ENCODE measurements at regions not wholly inside any gene's neighbourhood (a gene's known extent, or its start where the extent isn't known, plus 50 kb on each side); places are given as distances from the start of the nearest gene placed in this dataset.
A peak's percentile ranks its signal among the peaks of the same experiment; 100 is the strongest.

DNA sequence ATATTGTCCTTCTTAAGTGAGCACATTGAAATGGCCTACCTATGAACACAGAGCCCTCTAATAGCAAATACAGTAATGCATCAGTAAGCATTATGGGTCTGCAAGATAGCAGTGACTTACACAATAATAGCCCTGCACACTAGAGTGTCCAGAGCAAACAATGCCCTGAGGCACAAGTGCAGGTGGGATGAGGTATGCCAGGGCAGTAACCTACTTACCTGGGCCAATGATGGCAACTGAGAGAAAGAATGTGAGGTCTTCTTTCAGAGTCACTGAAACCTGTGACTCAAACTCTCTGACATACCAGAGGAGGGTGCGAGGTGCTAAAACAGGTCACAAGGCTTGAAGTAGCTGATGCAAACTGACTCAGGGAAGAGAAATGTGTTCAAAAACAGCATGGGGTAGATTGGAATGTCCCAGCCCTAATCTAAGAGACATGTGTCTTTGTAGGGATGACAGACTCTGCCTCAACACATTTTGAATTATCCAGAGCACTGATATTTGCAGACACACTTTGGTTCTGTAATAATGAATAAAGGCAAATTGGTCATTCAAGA, 168.5 kb upstream of the RUNX1 start:
- TF ChIP-seq, protein P1, sequence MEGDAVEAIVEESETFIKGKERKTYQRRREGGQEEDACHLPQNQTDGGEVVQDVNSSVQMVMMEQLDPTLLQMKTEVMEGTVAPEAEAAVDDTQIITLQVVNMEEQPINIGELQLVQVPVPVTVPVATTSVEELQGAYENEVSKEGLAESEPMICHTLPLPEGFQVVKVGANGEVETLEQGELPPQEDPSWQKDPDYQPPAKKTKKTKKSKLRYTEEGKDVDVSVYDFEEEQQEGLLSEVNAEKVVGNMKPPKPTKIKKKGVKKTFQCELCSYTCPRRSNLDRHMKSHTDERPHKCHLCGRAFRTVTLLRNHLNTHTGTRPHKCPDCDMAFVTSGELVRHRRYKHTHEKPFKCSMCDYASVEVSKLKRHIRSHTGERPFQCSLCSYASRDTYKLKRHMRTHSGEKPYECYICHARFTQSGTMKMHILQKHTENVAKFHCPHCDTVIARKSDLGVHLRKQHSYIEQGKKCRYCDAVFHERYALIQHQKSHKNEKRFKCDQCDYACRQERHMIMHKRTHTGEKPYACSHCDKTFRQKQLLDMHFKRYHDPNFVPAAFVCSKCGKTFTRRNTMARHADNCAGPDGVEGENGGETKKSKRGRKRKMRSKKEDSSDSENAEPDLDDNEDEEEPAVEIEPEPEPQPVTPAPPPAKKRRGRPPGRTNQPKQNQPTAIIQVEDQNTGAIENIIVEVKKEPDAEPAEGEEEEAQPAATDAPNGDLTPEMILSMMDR (IDR thresholded peaks at IDR 0.05; ENCODE audit: insufficient read depth, low read length, missing control alignments), result no peak
- CTCF ChIA-PET, result interaction anchor here (2.4 kb wide), 1 partner anchor 12 kb away, joined by 11 read pairs; no protein-coding TSS in a partner anchor
- POLR2A ChIA-PET, result interaction anchor here (1.0 kb wide), 1 partner anchor 328 kb away, joined by 3 read pairs; no protein-coding TSS in a partner anchor
- DNase-seq (ENCODE audit: low read depth, low spot score), result peak; percentile 64
- H3K4me3 ChIP-seq (ENCODE audit: low read depth, low read length), result no peak overlapping the region

DNA sequence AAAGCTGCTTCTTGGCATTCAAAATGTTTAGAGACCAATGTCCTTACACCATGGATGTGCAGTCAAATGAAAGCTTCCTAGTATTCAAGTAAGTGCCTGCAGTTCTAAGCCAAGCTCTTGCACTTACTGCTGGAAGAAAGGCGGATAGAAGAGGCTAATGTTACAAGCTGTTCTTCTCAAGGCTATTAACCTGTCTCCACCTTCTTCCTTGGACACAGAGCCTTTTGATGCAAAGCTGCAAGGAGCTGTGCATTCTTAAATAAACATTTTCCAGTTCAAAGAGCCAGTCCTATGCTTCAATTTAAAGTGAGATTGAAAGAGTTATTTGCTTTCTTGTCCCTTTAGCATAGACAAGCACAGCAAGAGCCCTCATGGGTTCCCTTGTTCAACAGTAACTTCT, 167.9 kb upstream of the RUNX1 start:
- TF ChIP-seq, protein P1 (IDR thresholded peaks at IDR 0.05; ENCODE audit: insufficient read depth, low read length, missing control alignments), result no peak
- CTCF ChIA-PET, result interaction anchor here (1.2 to 2.4 kb wide), 2 partner anchors 12 to 623 kb away, joined by 3 to 11 read pairs; no protein-coding TSS in a partner anchor
- no peak overlapping the region for H3K4me3 ChIP-seq (ENCODE audit: low read depth, low read length)
- no peak for DNase-seq (ENCODE audit: low read depth, low spot score)
- POLR2A ChIA-PET, result interaction anchor here (1.0 kb wide), 1 partner anchor 327 kb away, joined by 3 read pairs; no protein-coding TSS in a partner anchor

DNA sequence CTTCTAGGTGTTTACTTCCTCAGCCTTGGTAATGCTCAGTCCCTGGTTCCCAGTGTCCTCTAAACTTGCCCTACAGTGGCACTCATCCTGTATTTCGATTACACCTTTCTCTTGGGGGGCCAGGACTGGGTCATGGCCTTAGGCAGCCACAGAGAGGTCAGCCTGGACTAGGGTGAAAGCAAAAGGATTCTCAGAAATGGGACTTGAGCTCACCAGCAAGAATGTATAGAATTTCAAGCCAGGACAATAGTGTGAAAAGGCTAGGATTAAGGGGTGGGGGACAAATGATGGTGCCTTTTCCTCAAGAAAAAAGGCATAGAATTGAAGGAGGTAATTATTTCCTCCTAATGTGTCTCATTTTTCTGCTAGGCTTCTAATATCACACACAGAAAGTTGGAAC, 166.8 kb upstream of the RUNX1 start:
- H3K4me3 ChIP-seq (ENCODE audit: low read depth, low read length), result no peak overlapping the region
- DNase-seq (ENCODE audit: low read depth, low spot score), result no peak
- POLR2A ChIA-PET, result no interaction called here
- CTCF ChIA-PET, result interaction anchor here (0.6 to 2.4 kb wide), 3 partner anchors 11 to 624 kb away, joined by 3 to 11 read pairs (median 3); no protein-coding TSS in a partner anchor
- TF ChIP-seq, protein P1 (IDR thresholded peaks at IDR 0.05; ENCODE audit: insufficient read depth, low read length, missing control alignments), result no peak

DNA sequence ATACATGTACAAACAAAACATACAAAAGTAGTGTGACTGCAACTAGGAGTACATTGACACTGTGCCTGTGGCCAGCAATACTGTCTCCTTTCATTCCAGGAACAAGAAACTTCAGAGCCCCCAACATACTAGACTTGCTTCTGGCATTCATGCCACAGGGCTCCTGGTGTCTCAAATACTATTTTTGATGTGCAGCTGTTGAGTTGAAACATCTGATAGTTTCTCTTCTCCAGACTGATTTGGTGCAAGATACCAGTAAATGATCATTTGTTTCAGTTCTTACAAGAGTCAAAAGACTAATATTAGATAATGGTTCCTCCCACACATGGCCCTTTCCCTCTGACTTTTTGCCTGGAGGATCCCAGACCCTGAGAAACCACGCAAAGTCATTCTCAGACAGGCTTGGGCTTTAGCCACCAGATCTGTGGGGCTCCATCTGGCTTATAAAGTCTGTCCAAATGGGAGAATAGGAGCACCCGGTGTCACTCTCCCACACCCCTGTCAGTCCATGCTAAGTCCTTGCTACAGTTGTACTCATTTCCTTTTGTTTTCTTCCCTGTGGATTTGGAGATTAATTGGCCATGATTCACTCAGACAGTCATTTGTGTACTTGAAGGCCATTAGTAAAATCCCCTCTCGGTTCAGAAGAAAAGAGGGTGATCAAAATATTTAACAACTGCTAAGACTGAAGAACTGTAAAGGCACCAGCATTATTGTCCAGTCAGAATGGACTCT, 163.5 kb upstream of the RUNX1 start:
- no peak for DNase-seq (ENCODE audit: low read depth, low spot score)
- ChIA-PET POLR2A (interaction anchor here (1.3 kb wide), 1 partner anchor 324 kb away, joined by 4 read pairs; no protein-coding TSS in a partner anchor), CTCF (no interaction called here)
- H3K4me3 ChIP-seq (ENCODE audit: low read depth, low read length), result no peak overlapping the region
- TF ChIP-seq, protein P1 (IDR thresholded peaks at IDR 0.05; ENCODE audit: insufficient read depth, low read length, missing control alignments), result no peak

DNA sequence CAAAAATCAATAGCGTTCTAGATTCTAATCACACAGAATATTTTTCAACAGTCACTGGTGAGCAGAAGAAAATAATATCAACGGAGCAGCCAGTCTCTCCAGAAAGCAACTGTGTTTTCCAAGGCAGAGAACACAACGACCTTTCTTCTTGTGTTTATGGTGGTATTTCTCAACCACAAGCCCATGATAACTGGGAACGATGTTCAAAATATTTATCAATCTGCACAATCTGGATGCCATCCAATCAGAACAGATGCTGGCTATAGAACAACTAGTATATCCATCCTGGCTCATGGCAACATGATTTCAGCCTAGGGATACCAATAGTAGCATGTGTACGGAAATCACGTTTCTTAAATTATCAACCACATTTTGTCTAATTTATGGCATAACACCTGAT, 162.7 kb upstream of the RUNX1 start:
- no peak for DNase-seq (ENCODE audit: low read depth, low spot score)
- ChIA-PET CTCF (no interaction called here), POLR2A (interaction anchor here (1.3 kb wide), 1 partner anchor 323 kb away, joined by 4 read pairs; no protein-coding TSS in a partner anchor)
- no peak overlapping the region for H3K4me3 ChIP-seq (ENCODE audit: low read depth, low read length)
- TF ChIP-seq, protein P1 (IDR thresholded peaks at IDR 0.05; ENCODE audit: insufficient read depth, low read length, missing control alignments), result no peak

DNA sequence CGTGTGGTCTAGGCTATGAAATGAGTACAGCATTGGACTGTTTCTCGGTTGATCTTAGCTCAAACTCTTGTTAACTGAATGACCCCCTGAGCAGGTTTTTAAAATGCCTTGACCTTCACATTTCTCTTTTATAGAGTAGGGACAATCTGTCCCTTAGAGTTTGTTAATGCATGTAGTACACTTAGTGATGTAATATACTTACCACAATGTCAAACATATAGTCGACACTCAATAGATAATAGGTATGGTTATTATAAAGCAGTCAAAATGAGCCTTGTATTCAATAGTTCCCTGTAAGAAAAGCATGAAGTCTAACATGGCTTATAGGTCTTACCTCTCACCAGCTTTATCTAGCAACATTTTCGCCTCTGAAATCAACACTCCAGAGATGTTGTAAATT, 161.0 kb upstream of the RUNX1 start:
- no peak for DNase-seq (ENCODE audit: low read depth, low spot score)
- TF ChIP-seq, protein P1 (IDR thresholded peaks at IDR 0.05; ENCODE audit: insufficient read depth, low read length, missing control alignments), result no peak
- ChIA-PET POLR2A (no interaction called here), CTCF (interaction anchor here (1.2 kb wide), 1 partner anchor 465 kb away, joined by 3 read pairs; no protein-coding TSS in a partner anchor)
- H3K4me3 ChIP-seq (ENCODE audit: low read depth, low read length), result no peak overlapping the region

Measured in AG04449 (cell line).